Lower lobe of right lung (tissue), 2 donors: ENCODE measurements at regions not wholly inside any gene's neighbourhood (a gene's known extent, or its start where the extent isn't known, plus 50 kb on each side); places are given as distances from the start of the nearest gene placed in this dataset.
"Not testable (repeated sequence)": the region's sequence is repeated elsewhere in the genome, so short reads cannot be mapped to it uniquely, and the experiment has no call there.

ENCODE experiments used
- ATAC-seq, 2 donors: fragments of 200-7000 bp; cut with Tn5 transposase; one replicate each; pipeline ENCODE4 v1.9.1; 2020 to 2022; ENCODE audit warnings: mild to moderate bottlenecking in 2 of 2, moderate library complexity in 2 of 2
- DNase-seq: peaks from one replicate; pipeline ENCODE4 v3.0.0-alpha.2; 2020
- H3K27ac ChIP-seq: fragments of 200-600 bp; one replicate; pipeline ENCODE4 v1.8.0; 2022
- H3K27me3 ChIP-seq: fragments of 200-600 bp; one replicate; pipeline ENCODE4 v1.8.0; 2022; ENCODE audit warnings: low read depth
- H3K36me3 ChIP-seq: fragments of 200-600 bp; one replicate; pipeline ENCODE4 v1.8.0; 2022; ENCODE audit warnings: mild to moderate bottlenecking
- H3K4me1 ChIP-seq: fragments of 200-600 bp; one replicate; pipeline ENCODE4 v1.8.0; 2022
- H3K4me3 ChIP-seq: fragments of 200-600 bp; one replicate; pipeline ENCODE4 v1.8.0; 2022; ENCODE audit warnings: mild to moderate bottlenecking
- H3K9me3 ChIP-seq: fragments of 200-600 bp; one replicate; pipeline ENCODE4 v1.8.0; 2022
- intact Hi-C: fragments of 100-400 bp; cut with DNase I; formaldehyde crosslinking; loops from one replicate; pipeline ENCODE4 v1.11.0; 2022
- TF ChIP-seq, protein P1 (sequence below): fragments of 200-600 bp; IDR thresholded peaks from one replicate; pipeline ENCODE4 v1.8.0; 2022; ENCODE audit warnings: antibody characterized with exemption, mild to moderate bottlenecking
- donor health status: DM: no; HTN: yes; CAD: no; lungs with severe emphysema.

DNA sequence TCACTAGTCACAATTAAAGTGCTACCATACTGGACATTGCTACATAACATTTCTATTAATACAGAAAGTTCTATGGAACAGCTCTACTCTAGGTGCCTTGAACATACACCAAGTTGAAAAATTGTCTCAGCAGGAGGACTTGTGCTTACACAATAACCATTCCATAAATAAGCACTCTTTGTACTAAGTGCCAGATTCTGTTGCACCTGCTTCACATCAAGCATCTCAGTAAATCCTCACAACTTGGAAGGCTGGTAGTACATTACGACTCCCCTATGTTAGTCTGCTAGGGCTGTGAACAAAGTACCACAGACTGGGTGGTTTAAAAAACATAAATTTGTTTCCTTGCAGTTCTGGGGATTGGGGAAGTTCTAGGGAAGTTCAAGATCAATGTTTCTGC lies 296.9 kb upstream of the NCKAP5 start:
- DNase-seq, result no peak
- no peak for ATAC-seq
- H3K36me3 ChIP-seq, result no peaks in the 10 kb centered on the region
- TF ChIP-seq, protein P1, sequence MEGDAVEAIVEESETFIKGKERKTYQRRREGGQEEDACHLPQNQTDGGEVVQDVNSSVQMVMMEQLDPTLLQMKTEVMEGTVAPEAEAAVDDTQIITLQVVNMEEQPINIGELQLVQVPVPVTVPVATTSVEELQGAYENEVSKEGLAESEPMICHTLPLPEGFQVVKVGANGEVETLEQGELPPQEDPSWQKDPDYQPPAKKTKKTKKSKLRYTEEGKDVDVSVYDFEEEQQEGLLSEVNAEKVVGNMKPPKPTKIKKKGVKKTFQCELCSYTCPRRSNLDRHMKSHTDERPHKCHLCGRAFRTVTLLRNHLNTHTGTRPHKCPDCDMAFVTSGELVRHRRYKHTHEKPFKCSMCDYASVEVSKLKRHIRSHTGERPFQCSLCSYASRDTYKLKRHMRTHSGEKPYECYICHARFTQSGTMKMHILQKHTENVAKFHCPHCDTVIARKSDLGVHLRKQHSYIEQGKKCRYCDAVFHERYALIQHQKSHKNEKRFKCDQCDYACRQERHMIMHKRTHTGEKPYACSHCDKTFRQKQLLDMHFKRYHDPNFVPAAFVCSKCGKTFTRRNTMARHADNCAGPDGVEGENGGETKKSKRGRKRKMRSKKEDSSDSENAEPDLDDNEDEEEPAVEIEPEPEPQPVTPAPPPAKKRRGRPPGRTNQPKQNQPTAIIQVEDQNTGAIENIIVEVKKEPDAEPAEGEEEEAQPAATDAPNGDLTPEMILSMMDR, result no peak
- no peaks in the 10 kb centered on the region for H3K4me1 ChIP-seq
- no peak overlapping the region for H3K4me3 ChIP-seq
- intact Hi-C loops, result no loop called here
- no peaks in the 10 kb centered on the region for H3K9me3 ChIP-seq
- H3K27me3 ChIP-seq, result peaks cover 5% of the 10 kb centered on the region
- H3K27ac ChIP-seq, result no peak overlapping the region

DNA sequence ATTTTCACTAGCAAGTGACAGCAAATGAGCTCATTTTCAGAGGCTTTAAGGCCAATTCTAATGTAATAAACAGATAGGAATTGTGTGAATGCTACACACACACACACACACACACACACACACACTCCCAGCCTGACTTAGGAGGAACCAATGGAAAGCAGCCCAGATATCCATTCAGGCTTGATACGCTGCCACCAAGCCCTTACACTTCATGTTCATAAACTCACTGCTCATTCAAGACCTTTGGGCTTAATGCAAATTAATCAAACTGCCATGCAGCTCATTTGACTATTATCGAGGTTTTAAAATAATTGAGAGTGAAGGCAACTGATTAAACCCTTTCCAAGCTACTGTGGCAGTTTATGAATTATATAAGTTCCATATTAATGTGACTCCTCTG lies 298.9 kb upstream of the NCKAP5 start:
- Histone ChIP-seq H3K4me1 (no peaks in the 10 kb centered on the region), H3K27me3 (peaks cover 5% of the 10 kb centered on the region), H3K27ac (no peak overlapping the region), H3K4me3 (no peak overlapping the region), H3K9me3 (no peaks in the 10 kb centered on the region), H3K36me3 (no peaks in the 10 kb centered on the region)
- no peak for ATAC-seq
- TF ChIP-seq, protein P1, result no peak
- no peak for DNase-seq
- intact Hi-C loops, result no loop called here

DNA sequence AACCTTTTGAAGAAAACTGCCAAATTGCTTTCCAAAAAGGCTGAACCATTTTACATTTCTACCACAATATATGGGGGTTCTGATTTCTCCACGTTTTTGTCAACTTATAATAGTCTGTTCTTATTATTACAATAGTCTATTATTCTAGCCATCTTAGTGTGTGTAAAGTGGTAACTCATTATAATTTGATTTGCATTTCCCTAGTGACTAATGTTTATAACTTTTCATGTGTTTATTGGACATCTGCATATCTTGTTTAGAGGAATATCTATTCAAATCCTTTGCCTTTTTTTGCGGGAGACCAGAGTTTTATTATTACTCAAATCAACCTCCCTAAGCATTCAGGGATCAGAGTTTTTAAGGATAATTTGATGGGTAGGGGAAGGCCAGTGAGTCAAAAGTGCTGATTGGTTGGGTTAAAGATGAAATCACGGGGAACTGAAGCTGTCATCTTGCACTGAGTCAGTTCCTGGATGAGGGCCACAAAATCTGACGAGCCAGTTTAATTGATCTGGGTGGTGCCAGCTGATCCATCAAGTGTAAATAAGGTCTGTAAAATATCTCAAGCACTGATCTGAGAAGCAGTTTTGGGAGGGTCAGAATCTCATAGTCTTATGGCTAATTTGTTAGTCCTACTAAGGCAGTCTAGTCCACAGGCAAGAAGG lies 303.4 kb upstream of the NCKAP5 start:
- Histone ChIP-seq H3K9me3 (no peaks in the 10 kb centered on the region), H3K4me3 (no peak overlapping the region), H3K36me3 (no peaks in the 10 kb centered on the region), H3K4me1 (no peaks in the 10 kb centered on the region), H3K27ac (no peak overlapping the region), H3K27me3 (no peaks in the 10 kb centered on the region)
- TF ChIP-seq, protein P1, result no peak
- ATAC-seq (no peak), DNase-seq (no peak)
- intact Hi-C loops, result no loop called here

DNA sequence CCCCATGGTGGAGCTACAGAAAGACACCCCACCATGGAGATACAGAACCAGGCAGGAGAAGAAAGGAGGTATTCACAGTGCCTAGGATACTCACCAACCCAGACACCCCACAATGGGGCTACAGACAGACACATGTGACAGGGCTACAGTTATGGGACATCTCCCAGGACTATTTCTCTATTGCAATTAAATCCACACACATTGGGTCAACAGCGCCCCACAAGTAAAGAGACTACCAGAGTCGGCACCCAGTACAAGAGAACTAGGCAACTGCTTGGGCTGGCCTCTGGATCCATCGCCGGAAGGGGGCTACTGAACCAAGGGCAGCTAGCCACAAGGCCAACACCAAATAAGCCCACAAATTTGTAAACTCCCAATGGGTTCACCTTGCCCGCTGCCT lies 310.1 kb upstream of the NCKAP5 start:
- no peaks in the 10 kb centered on the region for H3K36me3 ChIP-seq
- no peak overlapping the region for H3K27ac ChIP-seq
- intact Hi-C loops, result no loop called here
- no peak overlapping the region for H3K4me3 ChIP-seq
- no peaks in the 10 kb centered on the region for H3K27me3 ChIP-seq
- TF ChIP-seq, protein P1, result no peak
- DNase-seq (no peak), ATAC-seq (no peak)
- no peaks in the 10 kb centered on the region for H3K4me1 ChIP-seq
- H3K9me3 ChIP-seq, result no peaks in the 10 kb centered on the region

DNA sequence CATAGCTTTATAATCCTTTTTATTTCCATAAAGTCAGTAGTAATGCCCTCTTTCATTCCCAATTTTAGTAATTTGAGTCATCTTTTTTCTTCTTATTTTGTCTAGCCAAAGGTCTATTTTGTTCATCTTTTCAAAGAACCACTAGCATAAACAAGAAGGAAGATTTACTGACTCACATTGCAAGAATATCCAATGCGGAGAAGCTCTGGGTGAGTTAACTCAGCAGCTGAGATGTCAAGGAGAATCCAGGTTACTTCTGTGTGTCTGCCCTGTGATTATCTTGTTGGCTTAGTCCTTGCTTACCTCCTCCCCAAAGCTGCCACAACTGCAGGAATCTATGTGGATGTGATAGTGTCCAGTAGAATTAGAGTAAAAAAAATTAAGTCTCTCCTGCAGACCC lies 311.4 kb upstream of the NCKAP5 start:
- no peak overlapping the region for H3K4me3 ChIP-seq
- no peaks in the 10 kb centered on the region for H3K4me1 ChIP-seq
- no peaks in the 10 kb centered on the region for H3K27me3 ChIP-seq
- intact Hi-C loops, result no loop called here
- H3K27ac ChIP-seq, result no peak overlapping the region
- no peak for ATAC-seq
- no peaks in the 10 kb centered on the region for H3K9me3 ChIP-seq
- no peaks in the 10 kb centered on the region for H3K36me3 ChIP-seq
- DNase-seq, result no peak
- TF ChIP-seq, protein P1, result no peak

DNA sequence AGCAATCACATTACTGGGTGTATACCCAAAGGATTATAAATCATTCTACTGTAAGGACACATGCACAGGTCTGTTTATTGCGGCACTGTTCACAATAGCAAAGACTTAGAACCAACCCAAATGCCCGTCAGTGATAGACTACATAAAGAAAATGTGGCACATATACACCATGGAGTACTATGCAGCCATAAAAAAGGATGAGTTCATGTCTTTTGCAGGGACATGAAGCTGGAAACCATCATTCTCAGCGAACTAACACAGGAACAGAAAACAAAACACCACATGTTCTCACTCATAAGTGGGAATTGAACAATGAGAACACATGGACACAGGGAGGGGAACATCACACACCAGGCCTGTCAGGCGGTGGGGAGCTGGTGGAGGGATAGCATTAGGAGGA lies 313.9 kb upstream of the NCKAP5 start:
- H3K4me1 ChIP-seq, H3K36me3 ChIP-seq, ATAC-seq, H3K27me3 ChIP-seq, H3K27ac ChIP-seq, H3K4me3 ChIP-seq, intact Hi-C loops, DNase-seq, H3K9me3 ChIP-seq: not testable (repeated sequence)
